Kidney glomerular epithelial cell (primary cell): ENCODE measurements at regions not wholly inside any gene's neighbourhood (a gene's known extent, or its start where the extent isn't known, plus 50 kb on each side); places are given as distances from the start of the nearest gene placed in this dataset.
"Not testable (repeated sequence)": the region's sequence is repeated elsewhere in the genome, so short reads cannot be mapped to it uniquely, and the experiment has no call there.

ENCODE experiments used
- DNase-seq: peaks from one replicate; lab custom pipeline; 2025; lab: John Stamatoyannopoulos, UW

DNA sequence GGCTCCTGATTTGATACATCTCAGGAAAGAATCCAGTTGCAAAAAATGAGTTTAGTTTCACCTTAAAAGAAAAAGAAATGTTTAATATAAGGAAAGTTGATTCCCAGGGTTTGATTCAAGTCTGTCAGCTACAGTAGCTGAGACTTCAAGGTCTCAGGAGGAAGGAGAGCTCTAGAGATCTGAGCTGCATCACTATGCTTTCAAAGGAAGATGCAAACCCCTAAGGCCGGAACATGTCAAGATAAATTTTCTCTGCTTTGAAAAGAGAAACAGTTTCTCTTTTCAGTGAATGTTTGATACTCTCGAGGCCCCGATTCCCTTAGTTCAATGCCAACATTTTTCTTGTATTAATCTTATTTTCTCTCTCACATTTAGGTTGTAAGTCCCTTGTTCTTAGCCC lies 128.6 kb downstream of the RGPD3 start:
- DNase-seq: no peak

GRCh38 chr2:106339132-106339531 lies 129.1 kb downstream of the RGPD3 start:
- DNase-seq: no peak

- no peak for DNase-seq
These were observed 130.2 kb downstream of the RGPD3 start for GRCh38 chr2:106338043-106338442.

DNA sequence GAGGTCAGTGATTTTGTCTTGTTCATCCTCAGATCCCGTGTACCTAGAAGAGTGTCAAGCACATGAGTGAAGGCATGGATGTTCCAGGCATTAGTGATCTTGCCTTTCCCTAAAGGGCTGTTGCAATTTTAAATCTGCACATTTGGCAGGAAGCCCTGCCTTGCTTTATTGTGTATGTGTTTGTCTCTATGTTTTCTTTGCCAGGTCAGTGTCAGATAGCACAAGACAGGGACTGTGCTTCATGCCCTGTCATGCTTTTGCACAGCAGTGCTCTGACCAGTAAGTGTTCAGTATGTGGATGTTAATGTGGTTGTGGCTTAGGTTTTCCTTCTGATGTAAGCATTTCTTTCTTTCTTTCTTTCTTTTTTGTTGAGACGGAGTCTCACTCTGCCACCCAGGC lies 131.5 kb downstream of the RGPD3 start:
- DNase-seq: no peak

GRCh38 chr2:106336108-106336507 lies 132.1 kb downstream of the RGPD3 start:
- DNase-seq: no peak

DNA sequence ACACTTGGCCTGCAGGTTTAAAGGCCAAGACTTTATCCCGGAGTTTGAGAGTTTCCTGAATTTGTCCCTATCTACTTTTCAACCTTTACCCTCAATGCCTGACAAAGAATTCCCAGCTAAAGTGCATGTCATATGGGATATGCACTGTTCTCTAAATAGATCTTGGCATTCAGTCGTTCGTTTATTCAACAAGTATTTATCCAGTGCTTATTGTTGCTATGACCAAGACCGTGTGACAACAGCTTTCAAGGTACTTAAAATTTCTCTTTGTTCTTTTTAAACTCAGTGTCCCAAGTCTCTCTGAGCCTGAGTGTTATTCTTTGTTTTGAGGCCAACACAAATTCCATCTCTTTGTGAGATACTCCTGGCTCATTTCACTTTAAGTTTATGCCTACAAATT lies 133.4 kb downstream of the RGPD3 start:
- no peak for DNase-seq

DNA sequence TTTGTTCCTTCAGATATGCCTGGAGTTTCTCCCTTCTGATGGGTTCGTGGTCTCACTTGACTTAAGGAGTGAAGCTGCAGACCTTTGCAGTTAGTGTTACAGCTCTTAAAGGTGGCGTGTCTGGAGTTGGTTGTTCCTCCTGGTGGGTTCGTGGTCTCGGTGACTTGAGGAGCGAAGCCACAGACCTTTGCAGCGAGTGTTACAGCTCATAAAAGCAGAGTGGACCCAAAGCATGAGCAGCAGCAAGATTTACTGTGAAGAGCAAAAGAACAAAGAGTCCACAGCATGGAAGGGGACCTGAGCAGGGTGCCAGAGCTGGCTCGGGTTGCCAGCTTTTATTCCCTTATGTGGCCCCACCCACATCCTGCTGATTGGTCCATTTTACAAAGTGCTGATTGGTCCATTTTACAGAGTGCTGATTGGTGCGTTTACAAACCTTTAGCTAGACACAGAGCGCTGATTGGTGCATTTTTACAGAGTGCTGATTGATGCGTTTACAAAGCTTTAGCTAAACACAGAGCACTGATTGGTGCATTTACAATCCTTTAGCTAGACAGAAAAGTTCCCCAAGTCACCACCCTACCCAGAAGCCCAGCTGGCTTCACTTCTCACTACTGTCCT lies 134.8 kb downstream of the RGPD3 start:
- DNase-seq: not testable (repeated sequence)

DNA sequence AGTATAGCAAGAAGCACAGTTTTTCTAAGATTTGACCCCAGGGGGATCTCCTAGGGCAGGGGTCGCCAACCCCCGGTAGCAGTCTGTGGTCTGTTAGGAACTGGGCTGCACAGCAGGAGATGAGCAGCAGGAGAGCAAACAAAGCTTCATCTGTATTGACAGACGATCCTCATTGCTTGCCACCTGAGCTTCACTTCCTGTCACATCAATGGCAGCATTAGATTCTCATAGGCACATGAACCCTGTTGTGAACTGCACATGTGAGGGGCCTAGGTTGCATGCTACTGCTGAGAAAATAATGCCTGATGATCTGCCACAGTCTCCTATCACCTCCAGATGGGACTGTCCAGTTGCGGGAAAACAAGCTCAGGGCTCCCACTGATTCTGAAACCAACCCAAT lies 136.2 kb downstream of the RGPD3 start:
- DNase-seq: no peak

DNA sequence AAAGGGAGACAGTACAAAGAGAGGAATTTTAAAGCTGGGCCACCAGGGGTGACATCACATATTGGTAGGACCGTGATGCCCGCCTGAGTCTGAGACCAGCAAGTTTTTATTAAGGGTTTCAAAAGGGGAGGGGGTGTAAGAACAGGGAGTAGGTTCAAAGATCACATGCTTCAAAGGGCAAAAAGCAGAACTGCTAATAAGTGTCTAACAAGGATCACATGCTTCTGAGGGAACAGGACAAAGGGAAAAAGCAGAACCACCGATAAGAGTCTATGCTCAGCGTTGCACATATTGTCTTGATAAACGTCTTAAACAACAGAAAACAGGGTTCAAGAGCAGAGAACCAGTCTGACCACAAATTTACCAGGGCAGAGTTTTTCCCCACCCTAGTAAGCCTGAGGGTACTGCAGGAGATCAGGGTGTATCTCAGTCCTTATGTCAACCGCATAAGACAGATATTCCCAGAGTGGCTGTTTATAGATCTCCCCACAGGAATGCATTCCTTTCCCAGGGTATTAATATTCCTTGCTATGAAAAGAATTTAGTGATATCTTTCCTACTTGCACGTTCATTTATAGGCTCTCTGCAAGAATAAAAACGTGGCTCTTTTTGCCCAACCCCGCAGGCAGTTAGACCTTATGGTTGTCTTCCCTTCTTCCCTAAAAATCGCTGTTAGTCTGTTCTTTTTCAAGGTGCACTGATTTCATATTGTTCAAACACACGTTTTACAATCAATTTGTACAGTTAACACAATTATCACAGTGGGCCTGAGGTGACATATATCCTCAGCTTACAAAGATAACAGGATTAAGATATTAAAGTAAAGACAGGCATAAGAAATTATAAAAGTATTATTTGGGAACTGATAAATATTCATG lies 136.5 kb upstream of the UXS1 start:
- DNase-seq: not testable (repeated sequence)

DNA sequence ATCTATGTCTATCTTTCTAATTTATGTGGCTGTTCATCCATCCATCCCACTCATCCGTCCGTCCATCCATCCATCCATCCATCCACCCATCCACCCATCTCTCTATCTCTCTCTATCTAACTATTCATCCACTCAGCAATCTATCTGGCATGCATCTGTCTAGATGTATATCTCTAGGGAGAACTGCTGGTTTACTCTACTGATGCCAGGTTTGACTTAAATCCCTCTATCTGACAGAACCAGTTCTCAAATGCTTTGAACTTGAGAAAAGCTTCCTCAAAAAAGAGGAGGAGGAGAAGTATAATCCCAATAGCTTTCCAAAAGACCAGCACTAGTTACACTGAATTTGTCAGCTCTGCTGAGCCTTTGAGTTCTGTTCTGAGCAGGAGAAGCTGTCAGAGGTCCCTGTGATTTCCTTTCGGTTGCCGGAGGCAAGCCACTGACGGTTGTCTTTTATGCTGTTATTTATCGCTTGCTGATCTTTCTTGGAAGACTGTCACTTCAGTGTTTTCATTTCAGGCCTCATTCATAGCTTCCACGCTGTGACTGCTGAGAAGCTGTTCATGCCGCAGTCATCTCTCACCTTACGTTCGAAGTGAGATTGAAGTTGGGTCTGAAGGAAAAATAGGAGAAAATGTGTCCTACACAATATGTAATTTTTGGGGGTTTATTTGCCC lies 129.4 kb upstream of the UXS1 start:
- DNase-seq: no peak

GRCh38 chr2:106322281-106322680 lies 128.2 kb upstream of the UXS1 start:
- DNase-seq: no peak

- not testable (repeated sequence) for DNase-seq
These were observed 126.3 kb upstream of the UXS1 start for GRCh38 chr2:106320439-106320838.

DNA sequence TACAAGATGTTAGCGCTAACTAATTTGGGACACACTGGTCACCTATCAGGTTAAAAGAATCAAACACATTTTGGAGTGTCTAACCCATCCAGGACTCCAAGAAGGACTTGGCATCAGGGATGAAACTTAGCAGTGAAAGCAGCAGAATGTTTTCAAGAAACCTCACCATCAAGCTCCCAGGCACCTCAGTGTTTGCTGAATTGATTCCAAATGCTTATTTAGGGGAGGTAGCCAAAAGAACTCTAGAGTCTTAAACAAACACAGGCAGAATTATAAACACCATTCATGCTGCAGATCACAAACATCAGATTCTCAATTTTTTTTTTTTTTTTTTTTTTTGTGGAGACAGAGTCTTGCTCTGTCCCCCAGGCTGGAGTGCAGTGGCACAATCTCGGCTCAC lies 122.8 kb upstream of the UXS1 start:
- DNase-seq: no peak

DNA sequence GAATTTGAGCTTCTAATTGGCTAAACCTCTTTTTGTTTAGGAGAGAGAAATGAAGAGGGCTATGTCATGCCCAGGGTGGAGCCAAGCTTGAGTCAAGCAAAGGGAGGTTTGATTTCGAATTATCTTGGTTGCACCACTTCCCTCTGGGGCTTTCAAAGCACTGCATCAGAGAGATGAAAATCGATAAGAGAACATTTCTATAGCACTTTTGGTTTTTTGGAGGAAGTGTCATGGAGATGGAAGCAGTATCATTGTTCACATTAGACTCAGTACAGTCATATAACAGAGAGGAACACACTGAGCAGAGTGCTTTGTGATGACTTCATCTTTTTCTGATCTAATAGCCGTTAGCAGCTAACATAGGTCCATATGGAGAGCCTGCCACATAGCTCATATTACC lies 120.3 kb upstream of the UXS1 start:
- no peak for DNase-seq

- DNase-seq: no peak
These were observed 116.9 kb upstream of the UXS1 start for GRCh38 chr2:106311041-106311370.

DNA sequence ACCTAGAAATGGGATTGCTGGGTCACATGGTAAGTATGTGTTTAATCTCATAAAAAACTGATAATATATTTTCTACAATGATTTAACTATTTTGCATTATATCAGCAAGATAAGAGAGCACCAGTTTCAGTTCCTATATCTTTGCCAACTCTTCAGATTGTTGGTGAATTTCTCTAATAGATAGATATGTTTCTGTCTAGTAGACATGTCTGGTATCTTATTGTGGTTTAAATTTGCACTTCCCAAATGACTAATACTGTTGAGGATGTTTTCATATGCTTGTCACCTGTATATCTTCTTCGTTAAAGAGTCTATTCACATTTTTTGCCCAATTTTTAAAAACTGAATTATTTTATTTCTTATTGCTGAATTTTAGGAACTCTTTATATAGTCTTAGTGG lies 113.8 kb upstream of the UXS1 start:
- DNase-seq: no peak

DNA sequence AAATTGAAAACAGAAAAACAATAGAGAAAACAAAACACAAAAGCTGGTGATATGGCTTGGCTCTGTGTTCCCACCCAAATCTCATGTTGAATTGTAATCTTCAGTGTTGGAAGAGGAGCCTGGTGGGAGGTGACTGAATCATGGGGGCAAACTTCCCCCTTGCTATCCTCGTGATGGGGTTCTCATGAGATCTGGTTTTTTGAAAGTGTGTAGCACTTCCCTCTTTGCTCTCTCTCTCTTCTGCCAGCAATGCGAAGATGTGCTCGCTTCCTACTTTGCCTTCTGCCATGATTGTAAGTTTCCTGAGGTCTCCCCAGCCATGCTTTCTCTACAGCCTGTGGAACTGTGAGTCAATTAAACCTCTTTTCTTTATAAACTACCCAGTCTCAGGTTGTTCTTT lies 112.3 kb upstream of the UXS1 start:
- DNase-seq: no peak

DNA sequence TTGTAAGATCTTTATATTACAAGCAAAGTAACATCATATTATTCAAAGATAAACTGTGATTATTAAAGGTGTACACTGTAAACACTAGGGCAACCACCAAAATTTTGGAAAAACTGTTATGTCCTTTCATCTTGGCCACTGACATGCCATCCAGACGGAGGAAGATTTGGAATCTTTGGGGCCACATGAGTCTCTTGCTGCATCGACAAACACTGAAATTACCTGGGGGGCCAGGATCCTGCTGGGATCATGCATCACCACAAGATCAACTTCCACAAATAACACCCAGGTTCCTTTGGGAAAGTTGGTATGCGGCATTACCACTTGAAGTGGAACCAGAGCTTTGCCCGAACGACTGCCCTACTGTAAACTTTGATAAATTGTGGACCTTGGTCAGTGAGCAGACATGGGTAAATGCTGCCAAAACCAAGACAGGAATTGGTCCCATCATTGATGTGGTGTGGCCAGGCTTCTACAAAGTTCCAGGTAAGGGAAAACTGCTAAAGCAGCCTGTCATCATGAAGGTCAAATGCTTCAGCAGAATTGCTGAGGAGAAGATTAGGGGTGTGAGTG lies 110.6 kb upstream of the UXS1 start:
- no peak for DNase-seq

DNA sequence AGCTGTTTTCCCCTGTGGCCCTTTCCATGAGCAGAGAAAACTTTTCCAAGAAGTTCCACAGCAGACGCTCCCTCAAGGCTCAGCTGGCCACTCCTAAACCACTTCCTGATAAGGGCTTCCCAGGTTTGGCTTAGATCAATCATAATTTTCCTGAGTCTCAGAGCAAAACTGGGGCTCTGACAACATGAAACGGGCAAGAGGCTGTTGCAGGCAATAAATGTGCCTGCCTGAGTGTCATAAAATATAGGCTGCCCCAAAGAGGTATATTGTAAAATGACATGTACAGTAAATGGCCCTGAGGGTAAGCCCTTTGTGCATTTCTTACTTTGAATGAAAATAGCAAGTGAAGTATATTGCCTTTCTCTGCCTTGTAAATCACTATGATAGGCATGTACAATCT lies 105.6 kb upstream of the UXS1 start:
- no peak for DNase-seq

DNA sequence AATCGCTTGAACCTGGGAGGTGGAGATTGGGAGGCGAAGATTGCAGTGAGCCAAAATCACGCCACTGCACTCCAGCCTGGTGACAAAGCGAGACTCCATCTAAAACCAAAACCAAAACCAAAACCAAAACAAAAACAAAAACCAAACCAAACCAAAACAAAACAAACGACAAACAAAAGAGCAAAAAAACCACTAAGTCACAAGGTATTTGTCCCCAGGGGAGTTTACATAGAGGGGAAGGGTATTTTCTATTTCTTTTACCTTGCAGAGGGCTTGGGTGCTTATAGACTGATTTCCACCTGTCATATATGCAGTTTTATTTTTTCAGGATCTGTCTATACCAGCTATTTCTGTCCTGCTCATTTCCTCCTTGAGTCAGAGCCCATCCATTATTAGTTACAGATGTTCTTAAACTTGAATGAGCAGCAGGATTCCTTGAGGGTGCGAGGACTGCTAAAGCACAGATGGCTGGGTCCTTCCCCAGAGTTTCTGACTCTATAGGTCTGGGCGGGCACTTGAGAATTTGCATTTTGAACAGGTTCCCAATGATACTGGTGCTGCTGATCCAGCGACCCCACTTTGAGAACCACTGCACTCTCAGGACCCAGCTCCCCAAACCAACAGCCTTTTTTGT lies 102.2 kb upstream of the UXS1 start:
- DNase-seq: no peak

DNA sequence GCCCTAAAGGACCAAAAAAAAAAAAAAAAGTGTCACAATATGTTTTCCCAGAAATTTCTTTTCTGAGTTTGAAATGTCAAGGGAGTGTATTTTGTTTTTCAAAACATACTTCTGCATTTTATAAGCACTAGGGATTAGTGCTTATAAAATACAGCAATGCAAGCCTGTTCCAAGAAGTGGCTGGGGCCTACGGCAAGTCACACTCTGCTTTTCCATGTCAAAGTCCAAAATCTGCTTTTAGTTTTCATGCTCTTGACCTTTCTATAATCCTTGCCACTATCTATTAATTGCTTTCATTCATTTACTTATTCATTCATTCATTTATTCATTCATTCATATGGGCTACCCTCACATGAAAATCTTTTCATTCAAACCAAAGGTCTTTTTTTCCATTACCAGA lies 100.1 kb upstream of the UXS1 start:
- DNase-seq: no peak

GRCh38 chr2:106293271-106293783 lies 99.2 kb upstream of the UXS1 start:
- DNase-seq: no peak
